ENCODE measurements at regions not wholly inside any gene's neighbourhood (a gene's known extent, or its start where the extent isn't known, plus 50 kb on each side); places are given as distances from the start of the nearest gene placed in this dataset.

- TF ChIP-seq CTCF (IDR thresholded peaks at IDR 0.05) (no peak), POLR2A (IDR thresholded peaks at IDR 0.05; ENCODE audit: low read length) (no peak), HMGXB4 (CRISPR knock-in tag; IDR thresholded peaks at IDR 0.05; ENCODE audit: borderline replicate concordance) (no peak), TP53 (CRISPR knock-in tag; IDR thresholded peaks at IDR 0.05) (no peak), JUNB (IDR thresholded peaks at IDR 0.05) (no peak), TFCP2L1 (CRISPR knock-in tag; IDR thresholded peaks at IDR 0.05) (no peak)
These were observed 182.5 kb downstream of the C1D start for GRCh38 chr2:67880291-67880761.
